Epithelial cell of proximal tubule (primary cell): ENCODE measurements at regions not wholly inside any gene's neighbourhood (a gene's known extent, or its start where the extent isn't known, plus 50 kb on each side); places are given as distances from the start of the nearest gene placed in this dataset.

Experiments
- DNase-seq: peaks from one replicate; pipeline ENCODE4 v3.0.0-alpha.2; 2011; ENCODE audit warnings: low read depth
- H3K4me3 ChIP-seq: 2 replicates; pipeline ENCODE4 v1.5.1; 2011; ENCODE audit warnings: low read depth, mild to moderate bottlenecking, low read length
- CTCF ChIP-seq: conservative IDR thresholded peaks from 2 replicates; pipeline ENCODE4 v1.5.1; 2012; ENCODE audit warnings: low read depth, mild to moderate bottlenecking, low read length

GRCh38 chr2:65525616-65526231, 93.3 kb upstream of the SPRED2 start:
- no peak for DNase-seq
- TF ChIP-seq CTCF = no peak
- H3K4me3 ChIP-seq = no peak overlapping the region

DNA sequence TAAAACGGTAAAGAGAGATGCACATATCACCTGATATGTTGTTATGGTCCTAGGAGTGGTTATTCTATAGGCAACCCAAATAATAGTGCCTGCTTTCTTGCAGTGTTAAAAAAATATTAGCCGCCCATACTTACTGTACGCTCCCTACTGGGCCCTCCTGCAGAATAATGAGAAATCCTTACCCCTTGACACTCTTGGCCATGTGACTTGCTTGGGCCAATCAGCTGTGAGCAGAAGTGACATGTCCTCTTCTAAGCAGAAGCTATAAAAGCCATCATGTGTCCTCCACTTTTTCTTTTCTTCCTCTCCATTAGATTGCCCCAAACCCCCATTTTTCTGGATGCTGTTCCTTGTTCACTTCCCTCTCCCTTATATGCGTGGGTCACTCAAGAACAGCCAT, 90.5 kb upstream of the SPRED2 start:
- no peak overlapping the region for H3K4me3 ChIP-seq
- DNase-seq = no peak
- TF ChIP-seq CTCF = no peak

DNA sequence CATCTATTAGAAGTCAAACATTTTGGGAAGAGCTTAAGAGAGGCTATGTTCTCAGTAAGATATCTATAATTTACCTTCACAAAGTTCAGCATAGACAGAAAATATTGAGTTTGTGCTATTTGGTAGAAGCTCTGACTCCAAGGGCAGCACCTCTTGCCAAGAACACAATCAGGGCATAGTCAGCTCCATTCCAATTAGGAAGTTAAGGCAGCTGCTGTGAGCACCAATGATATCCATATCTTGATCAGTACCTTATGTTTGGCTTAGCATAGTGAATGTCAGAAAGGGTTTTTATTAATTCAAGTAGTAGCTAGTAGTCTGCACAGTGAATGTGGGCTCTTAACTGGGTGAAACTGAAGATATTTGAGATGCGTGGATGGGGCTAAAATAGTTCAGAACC, 86.4 kb upstream of the SPRED2 start:
- TF ChIP-seq CTCF = no peak
- no peak for DNase-seq
- no peak overlapping the region for H3K4me3 ChIP-seq

- H3K4me3 ChIP-seq = no peak overlapping the region
- DNase-seq = no peak
- no peak for TF ChIP-seq CTCF
These were observed 82.3 kb upstream of the SPRED2 start for GRCh38 chr2:65514555-65515195.

DNA sequence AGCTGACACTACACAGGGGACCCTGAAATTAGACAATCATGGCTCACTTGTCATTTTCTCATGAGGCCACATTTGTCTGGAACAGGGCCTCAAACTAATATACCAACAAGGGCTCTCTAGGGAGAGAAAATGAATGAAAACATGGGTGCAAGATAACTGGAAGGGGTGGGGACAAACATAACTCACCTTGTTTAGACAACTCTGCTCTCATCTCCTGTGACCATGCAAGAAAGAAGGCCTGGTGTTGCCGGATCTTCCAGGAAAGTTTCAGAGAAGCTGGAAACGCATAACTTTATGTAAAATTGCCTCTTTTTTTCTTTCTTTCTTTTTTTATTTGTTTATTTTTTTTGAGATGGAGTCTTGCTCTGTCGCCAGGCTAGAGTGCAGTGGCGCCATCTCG, 80.4 kb upstream of the SPRED2 start:
- no peak for TF ChIP-seq CTCF
- no peak for DNase-seq
- no peak overlapping the region for H3K4me3 ChIP-seq

- TF ChIP-seq CTCF = no peak
- no peak overlapping the region for H3K4me3 ChIP-seq
- no peak for DNase-seq
These were observed 78.9 kb upstream of the SPRED2 start for GRCh38 chr2:65511306-65511705.

DNA sequence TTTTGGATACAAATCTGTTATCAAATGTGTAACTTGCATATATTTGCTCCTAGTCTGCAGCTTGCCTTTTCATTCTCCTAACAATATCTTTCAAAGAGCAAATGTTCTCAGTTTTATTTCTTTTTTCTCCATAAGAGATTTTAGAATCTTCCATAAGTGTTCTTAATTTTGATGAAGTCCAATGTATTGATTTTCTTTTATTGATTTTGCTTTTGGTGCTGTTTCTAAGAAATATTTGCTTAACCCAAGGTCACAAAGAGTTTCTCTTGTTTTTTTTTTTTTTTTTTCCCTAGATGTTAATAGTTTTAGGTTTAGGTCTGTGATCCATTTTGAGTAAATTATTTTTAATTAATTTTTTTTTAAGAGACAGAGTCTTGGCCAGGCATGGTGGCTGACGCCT, 75.8 kb upstream of the SPRED2 start:
- DNase-seq = no peak
- TF ChIP-seq CTCF = no peak
- H3K4me3 ChIP-seq = no peak overlapping the region
